PC-3 (cell line): ENCODE measurements at regions not wholly inside any gene's neighbourhood (a gene's known extent, or its start where the extent isn't known, plus 50 kb on each side); places are given as distances from the start of the nearest gene placed in this dataset.

Experiments
- ATAC-seq: fragments of 200-7000 bp; cut with Tn5 transposase; 2 replicates; pipeline ENCODE4 v1.9.1; 2020; ENCODE audit warnings: mild to moderate bottlenecking, moderate library complexity
- BruUV-seq: library from RNA; stranded (reverse); fragments of 400-500 nt; replicated peaks from 2 replicates; lab custom pipeline; 2021; lab: Mats Ljungman, UMichigan
- CTCF ChIA-PET: fragments of 300-600 bp; sonication (Branson Sonifier 250); formaldehyde crosslinking; loops from one replicate; lab custom pipeline; 2022; ENCODE audit warnings: antibody characterized with exemption; lab: Charles Lee
- POLR2A ChIA-PET: fragments of 300-600 bp; sonication (Branson Sonifier 250); formaldehyde crosslinking; loops from one replicate; lab custom pipeline; 2022; ENCODE audit warnings: antibody characterized with exemption; ENCODE audit not compliant: unreplicated experiment; lab: Charles Lee
- DNase-seq: peaks from one replicate; pipeline ENCODE4 v3.0.0-alpha.2; 2015
- H2AFZ ChIP-seq: fragments of 300-600 bp; sonication (generic); 2 replicates; pipeline ENCODE4 v1.6.0; 2016; ENCODE audit warnings: antibody characterized with exemption, low read length
- H3F3A ChIP-seq: fragments of 300-600 bp; sonication (generic); one replicate; pipeline ENCODE4 v1.6.0; 2017; ENCODE audit warnings: antibody characterized with exemption, low read length, control low read depth, mild to moderate bottlenecking; ENCODE audit not compliant: unreplicated experiment
- H3K27ac ChIP-seq: fragments of 300-600 bp; sonication (generic); 2 replicates; pipeline ENCODE4 v1.5.1; 2016; ENCODE audit warnings: mild to moderate bottlenecking, low read length
- H3K27me3 ChIP-seq: fragments of 300-600 bp; sonication (generic); 2 replicates; pipeline ENCODE4 v1.6.1; 2016; ENCODE audit warnings: low read length, mixed read lengths
- H3K36me3 ChIP-seq: fragments of 300-600 bp; sonication (generic); 2 replicates; pipeline ENCODE4 v1.6.1; 2016; ENCODE audit warnings: low read depth, mixed run types, low read length, mixed read lengths
- H3K4me1 ChIP-seq: fragments of 300-600 bp; sonication (generic); 2 replicates; pipeline ENCODE4 v1.5.1; 2016; ENCODE audit warnings: low read length; ENCODE audit not compliant: insufficient read depth
- H3K4me2 ChIP-seq: fragments of 300-600 bp; sonication (generic); 2 replicates; pipeline ENCODE4 v1.6.0; 2016; ENCODE audit warnings: low read length
- H3K4me3 ChIP-seq: fragments of 300-600 bp; sonication (generic); 2 replicates; pipeline ENCODE4 v1.5.1; 2016; ENCODE audit warnings: mild to moderate bottlenecking, low read length, mixed read lengths
- H3K79me2 ChIP-seq: fragments of 300-600 bp; sonication (generic); 2 replicates; pipeline ENCODE4 v1.6.1; 2017; ENCODE audit warnings: low read length, mixed read lengths
- H3K9ac ChIP-seq: fragments of 300-600 bp; sonication (generic); 2 replicates; pipeline ENCODE4 v1.6.0; 2016; ENCODE audit warnings: mild to moderate bottlenecking, low read length
- H3K9me2 ChIP-seq: fragments of 300-600 bp; sonication (generic); replicated peaks from 2 replicates; pipeline ENCODE4 v1.6.1; 2016; ENCODE audit warnings: mixed run types, low read length, mixed read lengths
- H3K9me3 ChIP-seq: fragments of 300-600 bp; sonication (generic); 2 replicates; pipeline ENCODE4 v1.6.1; 2016; ENCODE audit warnings: low read length, mixed read lengths
- H4K20me1 ChIP-seq: fragments of 300-600 bp; sonication (generic); 2 replicates; pipeline ENCODE4 v1.6.1; 2016; ENCODE audit warnings: low read length, mixed read lengths
- EZH2 ChIP-seq: fragments of 300-600 bp; sonication (generic); IDR thresholded peaks from one replicate; pipeline ENCODE4 v1.6.1; 2017; ENCODE audit warnings: antibody characterized with exemption, mild to moderate bottlenecking, low read length; ENCODE audit not compliant: unreplicated experiment
- EZH2phosphoT487 ChIP-seq: fragments of 300-600 bp; sonication (generic); IDR thresholded peaks from 2 replicates; pipeline ENCODE4 v1.6.1; 2018; ENCODE audit warnings: mild to moderate bottlenecking, antibody characterized with exemption, low read length, borderline replicate concordance
- intact Hi-C: fragments of 100-400 bp; cut with micrococcal nuclease; formaldehyde crosslinking; loops from 2 replicates; pipeline ENCODE4 v1.9.0; 2023
- TF ChIP-seq, protein P1 (sequence below): fragments of 300-600 bp; sonication (generic); conservative IDR thresholded peaks from 2 replicates; pipeline ENCODE4 v1.5.1; 2017; ENCODE audit warnings: antibody characterized with exemption, low read depth, mild to moderate bottlenecking, low read length

DNA sequence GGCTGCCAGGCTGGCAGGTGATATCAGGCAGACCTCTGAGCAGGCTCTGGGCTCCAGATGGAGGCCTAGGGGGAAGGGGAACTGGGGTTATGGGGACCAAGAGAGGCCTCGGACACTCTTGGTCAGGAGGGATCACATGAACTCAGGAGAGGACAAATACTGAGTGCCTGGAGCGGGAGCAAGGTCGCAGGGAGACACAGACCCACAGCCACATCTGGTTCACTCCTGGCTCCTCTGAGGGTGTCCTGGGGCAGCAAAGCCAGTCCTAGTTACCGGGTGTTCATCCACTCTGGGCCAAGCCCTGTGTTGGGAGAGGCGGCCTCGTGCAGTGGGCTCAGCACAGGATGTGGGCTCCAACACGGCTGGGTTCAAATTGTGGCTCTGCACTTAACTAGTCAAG, 239.0 kb downstream of the PTPRU start:
- H3K36me3 ChIP-seq: no peaks in the 10 kb centered on the region
- no peak overlapping the region for H3K9ac ChIP-seq
- no peaks in the 10 kb centered on the region for H4K20me1 ChIP-seq
- no peaks in the 10 kb centered on the region for H3K9me2 ChIP-seq
- ATAC-seq (no peak), DNase-seq (no peak)
- no peak overlapping the region for H2AFZ ChIP-seq
- BruUV-seq: no TSS peak
- TF ChIP-seq, protein P1, sequence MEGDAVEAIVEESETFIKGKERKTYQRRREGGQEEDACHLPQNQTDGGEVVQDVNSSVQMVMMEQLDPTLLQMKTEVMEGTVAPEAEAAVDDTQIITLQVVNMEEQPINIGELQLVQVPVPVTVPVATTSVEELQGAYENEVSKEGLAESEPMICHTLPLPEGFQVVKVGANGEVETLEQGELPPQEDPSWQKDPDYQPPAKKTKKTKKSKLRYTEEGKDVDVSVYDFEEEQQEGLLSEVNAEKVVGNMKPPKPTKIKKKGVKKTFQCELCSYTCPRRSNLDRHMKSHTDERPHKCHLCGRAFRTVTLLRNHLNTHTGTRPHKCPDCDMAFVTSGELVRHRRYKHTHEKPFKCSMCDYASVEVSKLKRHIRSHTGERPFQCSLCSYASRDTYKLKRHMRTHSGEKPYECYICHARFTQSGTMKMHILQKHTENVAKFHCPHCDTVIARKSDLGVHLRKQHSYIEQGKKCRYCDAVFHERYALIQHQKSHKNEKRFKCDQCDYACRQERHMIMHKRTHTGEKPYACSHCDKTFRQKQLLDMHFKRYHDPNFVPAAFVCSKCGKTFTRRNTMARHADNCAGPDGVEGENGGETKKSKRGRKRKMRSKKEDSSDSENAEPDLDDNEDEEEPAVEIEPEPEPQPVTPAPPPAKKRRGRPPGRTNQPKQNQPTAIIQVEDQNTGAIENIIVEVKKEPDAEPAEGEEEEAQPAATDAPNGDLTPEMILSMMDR: no peak
- TF ChIP-seq EZH2phosphoT487 (no peak), EZH2 (no peak)
- H3K27me3 ChIP-seq: peaks cover 81% of the 10 kb centered on the region
- ChIA-PET CTCF (no interaction called here), POLR2A (no interaction called here)
- intact Hi-C loops: no loop called here
- no peaks in the 10 kb centered on the region for H3K9me3 ChIP-seq
- no peaks in the 10 kb centered on the region for H3F3A ChIP-seq
- H3K4me1 ChIP-seq: no peaks in the 10 kb centered on the region
- H3K4me2 ChIP-seq: no peak overlapping the region
- no peaks in the 10 kb centered on the region for H3K79me2 ChIP-seq
- no peak overlapping the region for H3K27ac ChIP-seq
- H3K4me3 ChIP-seq: no peak overlapping the region

DNA sequence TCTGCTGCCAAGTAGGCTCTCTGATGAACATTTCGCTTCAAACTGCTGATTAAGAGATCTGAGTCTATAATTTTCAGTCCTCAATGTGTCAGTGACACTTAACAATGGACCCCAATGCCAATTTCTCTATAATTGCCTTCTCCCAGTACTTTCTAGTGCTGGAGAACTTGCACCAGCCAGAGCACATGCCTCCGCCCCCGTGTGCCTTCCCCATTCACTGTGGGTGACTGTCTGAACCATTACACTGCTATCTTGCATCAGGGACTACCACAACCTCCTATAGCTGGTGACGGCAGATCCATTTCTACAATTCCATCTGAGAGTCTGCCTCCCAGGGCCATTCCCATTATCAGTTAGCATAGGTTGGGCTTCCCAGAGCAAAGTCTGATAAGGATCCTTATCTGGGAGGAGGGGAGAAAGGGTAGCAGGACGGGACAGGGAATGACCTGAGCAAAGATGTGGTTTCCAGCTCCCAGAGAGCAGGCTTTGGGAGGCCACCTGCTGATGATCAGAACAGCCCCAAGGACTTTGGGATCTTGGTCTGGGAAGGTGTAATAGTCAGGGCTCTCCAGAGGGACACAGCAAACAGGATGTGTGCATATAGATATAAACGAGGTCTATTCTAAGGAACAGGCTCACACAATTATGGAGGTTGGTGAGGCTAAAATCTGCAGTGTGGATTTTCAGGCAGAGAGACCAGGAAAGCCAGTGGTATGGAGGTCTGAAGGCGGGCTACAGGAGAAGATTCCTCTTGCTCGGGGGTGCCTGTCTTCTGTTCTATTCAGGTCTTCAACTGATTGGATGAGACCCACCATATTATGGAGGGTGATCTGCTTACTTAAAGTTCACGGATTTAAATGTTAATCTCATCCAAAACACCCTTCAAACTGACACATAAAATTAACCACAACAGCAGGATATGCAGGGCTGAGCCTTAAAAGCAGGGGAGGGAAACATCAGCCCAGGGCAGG, 238.2 kb downstream of the PTPRU start:
- Histone ChIP-seq H3K9me3 (no peaks in the 10 kb centered on the region), H3F3A (no peaks in the 10 kb centered on the region), H3K4me1 (no peaks in the 10 kb centered on the region), H3K9ac (no peak overlapping the region), H3K4me2 (no peak overlapping the region), H2AFZ (no peak overlapping the region), H3K9me2 (no peaks in the 10 kb centered on the region), H3K27ac (no peak overlapping the region), H3K27me3 (peaks cover 77% of the 10 kb centered on the region), H3K36me3 (no peaks in the 10 kb centered on the region), H3K4me3 (no peak overlapping the region), H3K79me2 (no peaks in the 10 kb centered on the region), H4K20me1 (no peaks in the 10 kb centered on the region)
- no TSS peak for BruUV-seq
- intact Hi-C loops: no loop called here
- ATAC-seq: no peak
- CTCF ChIA-PET: no interaction called here
- TF ChIP-seq, protein P1: no peak
- no peak for TF ChIP-seq EZH2
- TF ChIP-seq EZH2phosphoT487: no peak
- no peak for DNase-seq
- POLR2A ChIA-PET: no interaction called here
